Vagina (tissue), 2 donors: ENCODE measurements at regions not wholly inside any gene's neighbourhood (a gene's known extent, or its start where the extent isn't known, plus 50 kb on each side); places are given as distances from the start of the nearest gene placed in this dataset.

Experiments
- DNase-seq, 2 donors: peaks; one replicate each; pipeline ENCODE4 v3.0.0-alpha.2; 2017; ENCODE audit errors: extremely low spot score in 2 of 2
- H3K27ac ChIP-seq: fragments of 200-600 bp; sonication (generic); one replicate; pipeline ENCODE4 v1.5.1; 2019
- H3K27me3 ChIP-seq: fragments of 200-600 bp; sonication (generic); one replicate; pipeline ENCODE4 v1.5.1; 2019
- H3K36me3 ChIP-seq, 2 donors: fragments of 200-600 bp; sonication (generic); one replicate each; pipeline ENCODE4 v1.5.1; 2017 to 2019
- H3K4me1 ChIP-seq: fragments of 200-600 bp; sonication (generic); one replicate; pipeline ENCODE4 v1.5.1; 2019
- H3K4me3 ChIP-seq, 2 donors: fragments of 200-600 bp; sonication (generic); 1 replicate in 1 of 2; 2 replicates in 1 of 2; pipeline ENCODE4 v1.5.1; 2016 to 2019
- H3K9me3 ChIP-seq: fragments of 200-600 bp; sonication (generic); one replicate; pipeline ENCODE4 v1.5.1; 2019
- CTCF ChIP-seq, 3 experiments: fragments of 450-650 bp in 2 of 3; fragments of 200-600 bp in 1 of 3; sonication (generic) in 1 of 3; IDR thresholded peaks; one replicate each; pipeline ENCODE4 v1.5.1; 2017 to 2019; ENCODE audit warnings: antibody characterized with exemption in 3 of 3, mild to moderate bottlenecking in 2 of 3, moderate library complexity in 2 of 3
- POLR2A ChIP-seq, 2 donors: fragments of 450-650 bp; IDR thresholded peaks; one replicate each; pipeline ENCODE4 v1.6.1; 2017; ENCODE audit warnings: antibody characterized with exemption in 2 of 2, mild to moderate bottlenecking in 2 of 2, moderate library complexity in 2 of 2
- POLR2AphosphoS5 ChIP-seq, 2 donors: sonication (generic); formaldehyde crosslinking; IDR thresholded peaks; one replicate each; pipeline ENCODE4 v1.9.0; 2017; ENCODE audit warnings: antibody characterized with exemption in 2 of 2, mild to moderate bottlenecking in 2 of 2, low read depth in 1 of 2; ENCODE audit not compliant: insufficient read depth in 1 of 2
- intact Hi-C: fragments of 100-400 bp; cut with DNase I; formaldehyde crosslinking; loops from one replicate; pipeline ENCODE4 v1.15.1; 2023

GRCh38 chr14:30159374-30159773 is 231.7 kb upstream of the PRKD1 start:
- no peak overlapping the region for H3K27ac ChIP-seq
- no peak for DNase-seq
- H3K27me3 ChIP-seq: no peaks in the 10 kb centered on the region
- no peaks in the 10 kb centered on the region for H3K36me3 ChIP-seq
- no peaks in the 10 kb centered on the region for H3K9me3 ChIP-seq
- no peaks in the 10 kb centered on the region for H3K4me1 ChIP-seq
- intact Hi-C loops: no loop called here
- TF ChIP-seq CTCF (IDR thresholded peaks at IDR 0.05) (no peak), POLR2A (IDR thresholded peaks at IDR 0.05) (no peak), POLR2AphosphoS5 (IDR thresholded peaks at IDR 0.05; ENCODE audit: insufficient read depth in 1 of 2, low read depth in 1 of 2) (no peak)
- no peak overlapping the region for H3K4me3 ChIP-seq

GRCh38 chr14:30160608-30161007 is 233.0 kb upstream of the PRKD1 start:
- DNase-seq: no peak
- Histone ChIP-seq H3K27me3 (no peaks in the 10 kb centered on the region), H3K27ac (no peak overlapping the region), H3K36me3 (no peaks in the 10 kb centered on the region), H3K4me3 (no peak overlapping the region), H3K9me3 (no peaks in the 10 kb centered on the region), H3K4me1 (no peaks in the 10 kb centered on the region)
- intact Hi-C loops: no loop called here
- TF ChIP-seq POLR2AphosphoS5 (IDR thresholded peaks at IDR 0.05; ENCODE audit: insufficient read depth in 1 of 2, low read depth in 1 of 2) (no peak), POLR2A (IDR thresholded peaks at IDR 0.05) (no peak), CTCF (IDR thresholded peaks at IDR 0.05) (no peak)

GRCh38 chr14:30162066-30162465 is 234.4 kb upstream of the PRKD1 start:
- no peak for DNase-seq
- no peak overlapping the region for H3K4me3 ChIP-seq
- intact Hi-C loops: no loop called here
- H3K36me3 ChIP-seq: no peaks in the 10 kb centered on the region
- no peak for TF ChIP-seq POLR2AphosphoS5 (IDR thresholded peaks at IDR 0.05; ENCODE audit: insufficient read depth in 1 of 2, low read depth in 1 of 2)
- no peak for TF ChIP-seq POLR2A (IDR thresholded peaks at IDR 0.05)
- TF ChIP-seq CTCF (IDR thresholded peaks at IDR 0.05): no peak
- no peaks in the 10 kb centered on the region for H3K9me3 ChIP-seq
- no peaks in the 10 kb centered on the region for H3K27me3 ChIP-seq
- no peak overlapping the region for H3K27ac ChIP-seq
- no peaks in the 10 kb centered on the region for H3K4me1 ChIP-seq

GRCh38 chr14:30165255-30165654 is 237.6 kb upstream of the PRKD1 start:
- intact Hi-C loops: no loop called here

GRCh38 chr14:30177781-30178180 is 250.1 kb upstream of the PRKD1 start:
- intact Hi-C loops: no loop called here
- Histone ChIP-seq H3K36me3 (no peaks in the 10 kb centered on the region), H3K27ac (no peak overlapping the region)

More at GRCh38 chr14:30165255-30165654, 237.6 kb upstream of the PRKD1 start:
- Histone ChIP-seq H3K4me3 (no peak overlapping the region), H3K36me3 (no peaks in the 10 kb centered on the region), H3K4me1 (no peaks in the 10 kb centered on the region), H3K9me3 (no peaks in the 10 kb centered on the region), H3K27ac (no peak overlapping the region), H3K27me3 (no peaks in the 10 kb centered on the region)
- TF ChIP-seq POLR2A (IDR thresholded peaks at IDR 0.05) (no peak), CTCF (IDR thresholded peaks at IDR 0.05) (no peak), POLR2AphosphoS5 (IDR thresholded peaks at IDR 0.05; ENCODE audit: insufficient read depth in 1 of 2, low read depth in 1 of 2) (no peak)
- no peak for DNase-seq

More at GRCh38 chr14:30177781-30178180, 250.1 kb upstream of the PRKD1 start:
- no peak for TF ChIP-seq CTCF (IDR thresholded peaks at IDR 0.05)
- no peak for TF ChIP-seq POLR2AphosphoS5 (IDR thresholded peaks at IDR 0.05; ENCODE audit: insufficient read depth in 1 of 2, low read depth in 1 of 2)
- TF ChIP-seq POLR2A (IDR thresholded peaks at IDR 0.05): no peak
- Histone ChIP-seq H3K4me3 (no peak overlapping the region), H3K27me3 (no peaks in the 10 kb centered on the region), H3K4me1 (no peaks in the 10 kb centered on the region), H3K9me3 (no peaks in the 10 kb centered on the region)
- DNase-seq: no peak
